Activated T-cell treated with anti-CD3 and anti-CD28 coated beads, Interleukin-2, amount 50 U/mL, for 24 hours (primary cell): ENCODE measurements at regions not wholly inside any gene's neighbourhood (a gene's known extent, or its start where the extent isn't known, plus 50 kb on each side); places are given as distances from the start of the nearest gene placed in this dataset.
"Not testable (repeated sequence)": the region's sequence is repeated elsewhere in the genome, so short reads cannot be mapped to it uniquely, and the experiment has no call there.

Experiments used
- DNase-seq: peaks from one replicate; pipeline ENCODE4 v3.0.0-alpha.2; 2020
- H3K27ac Mint-ChIP-seq: 2 replicates; pipeline ENCODE4 v1.8.0; 2020; ENCODE audit warnings: mild to moderate bottlenecking, mixed read lengths
- H3K27me3 Mint-ChIP-seq: 2 replicates; pipeline ENCODE4 v1.8.0; 2020; ENCODE audit warnings: mixed read lengths
- H3K36me3 Mint-ChIP-seq: 2 replicates; pipeline ENCODE4 v1.8.0; 2020; ENCODE audit warnings: low read depth, mixed read lengths
- H3K4me1 Mint-ChIP-seq: 2 replicates; pipeline ENCODE4 v1.8.0; 2020; ENCODE audit warnings: low read depth, mixed read lengths
- H3K4me3 Mint-ChIP-seq: 2 replicates; pipeline ENCODE4 v1.8.0; 2020; ENCODE audit warnings: mild to moderate bottlenecking, moderate library complexity, mixed read lengths
- H3K9me3 Mint-ChIP-seq: 2 replicates; pipeline ENCODE4 v1.8.0; 2020; ENCODE audit warnings: mixed read lengths

DNA sequence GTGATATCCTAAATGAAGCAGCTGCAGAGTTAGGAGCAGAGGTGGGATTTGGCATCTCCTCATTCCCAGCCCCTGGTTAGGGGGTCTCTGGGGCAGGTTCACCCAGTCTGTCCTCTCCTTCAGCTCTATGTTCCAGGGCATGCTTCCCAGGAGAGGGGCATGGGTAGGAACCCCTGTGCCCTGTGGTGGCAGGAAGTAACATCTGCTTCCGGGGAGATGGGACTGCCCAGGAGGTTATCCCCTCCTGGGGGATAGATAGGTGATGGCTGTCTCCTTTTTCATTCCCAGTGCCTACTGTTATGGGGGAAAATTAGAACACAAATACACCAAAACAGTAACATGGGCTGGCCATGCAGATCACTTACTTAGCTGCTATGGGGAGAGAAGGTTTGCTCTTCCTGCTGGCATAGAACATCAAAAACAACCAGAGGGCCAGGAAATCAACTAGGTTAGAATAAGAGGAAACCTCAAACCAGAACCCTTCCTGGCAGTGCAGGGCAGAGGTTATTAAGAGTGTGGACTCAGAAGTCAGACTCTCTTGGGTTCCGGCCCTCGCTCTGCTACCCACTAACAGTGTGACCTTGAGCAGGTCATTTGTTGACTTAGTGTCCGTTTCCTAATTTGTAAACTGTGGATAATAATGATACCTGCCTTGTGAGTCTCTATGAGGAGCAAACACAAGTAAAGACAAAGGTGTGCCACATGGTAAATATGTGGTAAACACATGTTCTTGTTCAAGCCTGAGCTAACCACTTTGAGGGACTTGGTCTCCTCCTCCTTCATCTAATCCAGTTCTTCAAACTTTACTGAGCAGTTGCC is 157.8 kb upstream of the JUN start:
- no peaks in the 10 kb centered on the region for H3K36me3 Mint-ChIP-seq
- H3K27ac Mint-ChIP-seq = peak overlapping the region; percentile 81
- peaks cover 6% of the 10 kb centered on the region for H3K9me3 Mint-ChIP-seq
- H3K4me3 Mint-ChIP-seq = no peak overlapping the region
- DNase-seq = peak; percentile 37
- H3K4me1 Mint-ChIP-seq = peaks cover 64% of the 10 kb centered on the region
- H3K27me3 Mint-ChIP-seq = no peaks in the 10 kb centered on the region

DNA sequence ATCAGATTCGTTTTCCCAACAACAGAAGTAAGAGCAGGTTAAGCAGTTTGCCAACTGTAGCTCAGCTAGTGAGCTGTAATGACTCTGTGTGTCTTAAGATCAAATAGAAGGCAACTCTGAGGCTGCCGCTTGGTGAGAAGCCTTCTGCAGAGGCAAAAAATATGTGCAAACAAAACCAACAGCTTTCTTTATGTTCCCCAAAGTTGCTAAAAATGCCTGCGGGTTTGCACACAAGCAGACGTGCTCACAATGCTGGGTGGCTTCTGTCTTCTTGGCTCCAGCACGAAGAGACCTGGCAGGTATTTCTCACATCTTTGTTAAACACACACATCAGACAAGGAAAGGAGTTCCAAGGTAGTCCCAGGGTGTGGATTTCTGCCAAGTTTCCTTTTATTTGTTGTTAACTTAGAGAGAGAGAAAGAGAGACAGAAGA is 158.9 kb upstream of the JUN start:
- H3K27me3 Mint-ChIP-seq = no peaks in the 10 kb centered on the region
- H3K4me1 Mint-ChIP-seq = peaks cover 64% of the 10 kb centered on the region
- no peak for DNase-seq
- H3K9me3 Mint-ChIP-seq = peaks cover 6% of the 10 kb centered on the region
- peak overlapping the region; percentile 44 for H3K27ac Mint-ChIP-seq
- H3K36me3 Mint-ChIP-seq = no peaks in the 10 kb centered on the region
- no peak overlapping the region for H3K4me3 Mint-ChIP-seq

DNA sequence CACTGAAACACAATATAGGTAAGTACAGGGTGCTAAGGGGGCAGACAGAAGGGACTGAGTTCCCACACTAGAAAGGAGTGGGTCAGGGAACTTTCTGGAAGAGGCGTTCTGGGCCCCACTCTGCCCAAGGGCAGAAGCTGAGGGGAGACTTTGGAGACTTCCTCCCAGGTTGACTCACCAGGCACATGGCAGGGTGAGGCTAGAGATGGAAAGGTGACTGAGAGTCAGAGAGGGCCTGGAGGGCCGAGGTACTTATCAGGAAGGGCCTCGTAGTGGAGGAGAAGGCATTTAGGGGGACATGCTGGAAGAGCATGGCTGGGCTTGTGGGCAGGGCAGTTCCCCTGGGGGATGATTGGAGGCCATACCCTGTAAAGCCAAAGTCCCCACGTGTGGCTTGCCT is 159.9 kb upstream of the JUN start:
- Mint-ChIP-seq H3K4me3 (no peak overlapping the region), H3K9me3 (peaks cover 6% of the 10 kb centered on the region), H3K27me3 (no peaks in the 10 kb centered on the region), H3K4me1 (peaks cover 69% of the 10 kb centered on the region), H3K27ac (no peak overlapping the region), H3K36me3 (no peaks in the 10 kb centered on the region)
- no peak for DNase-seq

DNA sequence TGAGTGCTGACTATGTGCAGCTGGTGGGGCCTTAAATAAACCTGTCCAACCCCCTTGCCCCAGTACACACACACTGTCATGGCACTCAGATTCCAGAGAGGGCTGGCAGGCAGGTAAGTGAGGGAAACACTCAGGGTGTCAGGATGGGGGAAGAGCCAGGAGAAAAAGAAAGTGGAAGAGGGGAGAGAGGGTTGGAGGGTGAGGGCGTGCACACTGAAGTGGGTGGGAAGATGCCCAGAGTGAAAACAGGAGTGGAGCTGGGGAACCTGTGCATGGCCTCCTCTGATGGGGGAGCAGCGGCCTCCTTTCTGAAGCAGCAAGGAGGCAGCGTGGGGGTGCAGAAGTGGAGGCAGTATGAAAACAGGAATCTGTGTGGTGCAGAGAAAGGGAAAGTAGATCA is 160.6 kb upstream of the JUN start:
- Mint-ChIP-seq H3K36me3 (no peaks in the 10 kb centered on the region), H3K27me3 (no peaks in the 10 kb centered on the region), H3K4me3 (no peak overlapping the region), H3K27ac (peak overlapping the region; percentile 20), H3K9me3 (peaks cover 6% of the 10 kb centered on the region), H3K4me1 (peaks cover 74% of the 10 kb centered on the region)
- no peak for DNase-seq

GRCh38 chr1:58946390-58946789 is 162.5 kb upstream of the JUN start:
- Mint-ChIP-seq H3K4me3 (no peak overlapping the region), H3K36me3 (no peaks in the 10 kb centered on the region), H3K9me3 (peaks cover 6% of the 10 kb centered on the region), H3K27ac (no peak overlapping the region), H3K27me3 (no peaks in the 10 kb centered on the region), H3K4me1 (peaks cover 63% of the 10 kb centered on the region)
- no peak for DNase-seq

- no peak overlapping the region for H3K27ac Mint-ChIP-seq
- H3K36me3 Mint-ChIP-seq = no peaks in the 10 kb centered on the region
- H3K27me3 Mint-ChIP-seq = no peaks in the 10 kb centered on the region
- H3K4me3 Mint-ChIP-seq = no peak overlapping the region
- peaks cover 40% of the 10 kb centered on the region for H3K4me1 Mint-ChIP-seq
- peaks cover 4% of the 10 kb centered on the region for H3K9me3 Mint-ChIP-seq
- DNase-seq = no peak
These were observed 164.8 kb upstream of the JUN start for GRCh38 chr1:58948671-58949070.

DNA sequence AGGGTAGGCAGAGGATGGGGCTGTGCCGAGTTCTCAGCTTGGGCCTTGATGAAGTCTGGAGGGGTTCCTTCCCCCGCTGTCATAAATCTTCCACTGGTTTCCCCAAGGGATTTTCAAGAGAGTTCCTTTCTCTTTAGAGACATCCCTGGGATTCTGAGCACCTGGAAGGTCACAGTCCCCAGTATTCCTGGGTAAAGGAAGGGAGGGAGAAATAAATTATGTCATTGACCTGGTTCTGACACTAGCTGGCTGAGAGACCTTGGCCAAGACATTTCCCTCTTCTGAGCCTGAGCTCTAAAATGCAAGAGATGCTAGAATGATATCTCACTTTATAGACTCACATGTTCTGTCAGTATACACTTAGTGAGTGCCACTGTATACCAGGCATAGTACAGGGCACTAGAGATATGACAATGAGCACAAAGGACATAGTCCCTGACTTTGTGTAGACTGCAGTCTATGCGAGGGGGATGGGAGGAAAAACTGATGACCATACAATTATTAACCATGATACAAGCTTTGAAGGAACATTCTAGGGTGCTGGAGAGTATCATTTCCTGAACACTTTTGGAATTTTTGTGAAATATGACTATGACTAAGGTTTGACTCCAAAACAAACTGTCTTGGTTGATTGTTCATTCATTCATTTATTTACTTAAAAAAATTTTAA is 165.8 kb upstream of the JUN start:
- DNase-seq = no peak
- Mint-ChIP-seq H3K36me3 (no peaks in the 10 kb centered on the region), H3K27ac (no peak overlapping the region), H3K4me1 (peaks cover 30% of the 10 kb centered on the region), H3K27me3 (no peaks in the 10 kb centered on the region), H3K4me3 (no peak overlapping the region), H3K9me3 (peaks cover 4% of the 10 kb centered on the region)

GRCh38 chr1:58950897-58951296 is 167.1 kb upstream of the JUN start:
- Mint-ChIP-seq H3K9me3 (peaks cover 2% of the 10 kb centered on the region), H3K36me3 (no peaks in the 10 kb centered on the region), H3K4me3 (no peak overlapping the region), H3K4me1 (peaks cover 26% of the 10 kb centered on the region), H3K27ac (no peak overlapping the region), H3K27me3 (no peaks in the 10 kb centered on the region)
- DNase-seq = no peak

- H3K4me1 Mint-ChIP-seq = peaks cover 19% of the 10 kb centered on the region
- H3K27me3 Mint-ChIP-seq, H3K4me3 Mint-ChIP-seq, DNase-seq, H3K36me3 Mint-ChIP-seq, H3K27ac Mint-ChIP-seq, H3K9me3 Mint-ChIP-seq: not testable (repeated sequence)
These were observed 170.1 kb upstream of the JUN start for GRCh38 chr1:58953951-58954350.

DNA sequence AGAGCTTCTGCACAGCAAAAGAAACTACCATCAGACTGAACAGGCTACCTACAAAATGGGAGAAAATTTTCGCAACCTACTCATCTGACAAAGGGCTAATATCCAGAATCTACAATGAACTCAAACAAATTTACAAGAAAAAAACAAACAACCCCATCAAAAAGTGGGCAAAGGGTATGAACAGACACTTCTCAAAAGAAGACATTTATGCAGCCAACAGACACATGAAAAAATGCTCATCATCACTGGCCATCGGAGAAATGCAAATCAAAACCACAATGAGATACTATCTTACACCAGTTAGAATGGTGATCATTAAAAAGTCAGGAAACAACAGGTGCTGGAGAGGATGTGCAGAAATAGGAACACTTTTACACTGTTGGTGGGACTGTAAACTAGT is 179.4 kb upstream of the JUN start:
- H3K9me3 Mint-ChIP-seq, H3K4me3 Mint-ChIP-seq, H3K27me3 Mint-ChIP-seq, DNase-seq, H3K27ac Mint-ChIP-seq, H3K36me3 Mint-ChIP-seq: not testable (repeated sequence)
- peaks cover 25% of the 10 kb centered on the region for H3K4me1 Mint-ChIP-seq

DNA sequence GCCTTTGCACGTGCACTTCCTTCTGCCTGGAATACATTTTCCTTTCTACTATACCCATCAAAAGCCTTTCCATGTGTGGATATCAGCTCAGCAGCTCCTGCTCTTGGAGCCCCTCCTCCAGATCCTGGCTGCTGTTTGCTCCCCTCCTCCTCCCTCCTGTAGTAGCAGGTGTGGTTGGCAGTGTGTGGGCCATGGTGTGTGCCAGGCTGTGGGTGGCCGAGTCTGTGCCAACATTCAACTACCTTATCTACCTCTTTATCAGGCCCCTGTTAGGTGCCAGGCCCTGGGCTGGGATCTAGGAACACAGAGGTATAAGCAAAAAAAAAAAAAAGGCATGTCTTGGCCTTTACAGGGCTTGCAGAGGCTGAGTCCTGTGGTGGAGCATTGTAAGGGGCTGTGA is 180.6 kb upstream of the JUN start:
- H3K27ac Mint-ChIP-seq = no peak overlapping the region
- no peaks in the 10 kb centered on the region for H3K36me3 Mint-ChIP-seq
- no peak for DNase-seq
- no peak overlapping the region for H3K4me3 Mint-ChIP-seq
- no peaks in the 10 kb centered on the region for H3K9me3 Mint-ChIP-seq
- H3K27me3 Mint-ChIP-seq = no peaks in the 10 kb centered on the region
- H3K4me1 Mint-ChIP-seq = peaks cover 36% of the 10 kb centered on the region

DNA sequence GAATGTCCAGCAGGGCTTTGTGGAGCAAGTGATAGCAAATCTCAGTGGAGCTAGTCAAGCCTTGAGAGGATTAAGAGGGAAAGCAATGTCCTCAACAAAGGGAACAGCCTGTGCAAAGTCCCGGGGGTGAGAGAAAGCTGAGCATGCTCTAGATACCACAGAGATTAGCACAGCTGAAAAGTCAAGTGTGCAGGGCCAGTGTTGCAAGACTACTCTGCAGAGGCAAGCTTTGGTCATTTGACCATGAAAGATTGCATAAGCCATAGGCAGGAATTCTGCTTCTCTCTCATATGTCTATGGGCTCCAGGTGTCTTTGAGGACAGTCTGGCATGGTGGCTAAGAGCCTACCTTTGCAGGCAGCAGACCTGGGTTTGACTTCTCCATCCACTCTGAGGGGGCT is 181.0 kb upstream of the JUN start:
- peaks cover 36% of the 10 kb centered on the region for H3K4me1 Mint-ChIP-seq
- H3K36me3 Mint-ChIP-seq = no peaks in the 10 kb centered on the region
- no peaks in the 10 kb centered on the region for H3K9me3 Mint-ChIP-seq
- no peaks in the 10 kb centered on the region for H3K27me3 Mint-ChIP-seq
- no peak for DNase-seq
- no peak overlapping the region for H3K27ac Mint-ChIP-seq
- H3K4me3 Mint-ChIP-seq = no peak overlapping the region

DNA sequence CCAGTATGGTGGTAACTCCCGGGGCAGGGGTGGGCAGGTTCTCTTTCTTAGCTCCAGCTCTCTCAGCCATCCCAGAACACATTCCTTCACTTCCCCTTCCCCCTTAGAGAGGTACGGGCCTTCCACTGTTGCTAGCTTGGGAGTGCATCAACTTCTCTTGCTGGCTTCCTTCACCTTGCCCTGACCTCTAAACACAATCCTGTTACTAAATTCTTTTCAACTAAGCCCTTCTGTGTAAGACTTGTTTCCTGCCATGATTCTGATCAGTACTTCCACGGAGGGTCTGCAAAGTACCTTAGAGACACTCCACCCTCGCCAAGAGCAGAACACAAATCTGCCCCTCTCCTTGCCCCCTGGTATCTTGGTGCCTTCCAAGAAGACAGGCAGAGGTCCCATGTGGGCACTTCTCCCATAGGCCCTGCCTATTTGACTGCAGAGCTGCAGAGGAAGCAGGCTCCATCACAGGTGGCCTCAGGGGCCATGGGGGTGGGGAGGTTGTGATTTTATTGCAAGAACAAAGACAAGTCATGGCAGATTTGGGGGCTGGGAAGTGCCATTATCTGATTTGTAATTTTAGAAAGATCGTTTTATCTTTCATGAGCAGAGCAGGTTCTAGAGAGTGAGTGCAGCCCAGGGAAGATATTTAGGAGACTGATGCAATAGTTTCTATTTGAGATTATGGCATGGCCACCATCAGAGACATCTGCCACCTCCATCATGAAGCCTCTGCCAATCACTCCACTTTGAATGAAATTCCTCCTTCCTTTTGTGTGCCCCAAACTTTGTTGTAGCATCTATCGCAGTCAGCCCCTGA is 182.5 kb upstream of the JUN start:
- no peak overlapping the region for H3K4me3 Mint-ChIP-seq
- no peaks in the 10 kb centered on the region for H3K9me3 Mint-ChIP-seq
- peaks cover 36% of the 10 kb centered on the region for H3K4me1 Mint-ChIP-seq
- no peaks in the 10 kb centered on the region for H3K36me3 Mint-ChIP-seq
- no peaks in the 10 kb centered on the region for H3K27me3 Mint-ChIP-seq
- DNase-seq = no peak
- peak overlapping the region; percentile 13 for H3K27ac Mint-ChIP-seq

DNA sequence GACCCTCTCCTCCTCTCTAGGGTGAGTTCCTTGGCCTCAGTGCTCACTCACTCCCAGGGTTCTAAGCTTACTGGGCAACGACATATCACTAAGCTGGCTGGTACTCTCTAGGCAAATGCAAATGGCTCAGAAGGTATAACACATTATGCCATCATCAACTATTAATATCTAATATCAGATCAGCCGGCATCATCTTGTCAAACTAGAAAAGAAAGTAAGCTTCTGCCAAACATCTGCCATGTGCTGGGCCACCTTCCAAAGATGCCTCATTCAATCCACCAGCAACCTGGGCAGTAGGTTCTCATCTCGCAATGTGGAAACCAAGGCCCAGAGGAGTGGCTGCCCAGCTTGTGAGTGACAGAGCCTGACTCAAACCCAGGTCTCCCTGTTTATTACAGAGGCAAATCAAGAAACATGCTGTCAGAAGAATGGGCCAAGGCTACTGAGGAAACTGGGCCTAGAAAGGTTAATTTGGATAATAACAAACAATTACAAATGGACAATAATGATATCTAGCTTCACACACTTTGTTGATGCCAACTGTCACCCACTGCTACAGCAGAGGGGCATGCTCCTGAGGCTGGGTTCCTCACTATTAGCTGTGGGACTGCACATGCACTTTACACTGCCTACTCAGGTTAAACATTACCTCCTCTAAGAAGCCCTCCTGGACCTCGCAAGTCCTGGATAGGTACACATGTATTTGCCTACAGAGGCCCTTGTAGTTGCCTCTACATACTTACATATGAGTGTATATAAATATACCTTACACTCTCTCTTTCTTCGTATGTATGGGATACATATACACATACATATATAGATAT is 183.3 kb upstream of the JUN start:
- Mint-ChIP-seq H3K9me3 (no peaks in the 10 kb centered on the region), H3K4me1 (peaks cover 36% of the 10 kb centered on the region), H3K27me3 (no peaks in the 10 kb centered on the region), H3K27ac (peak overlapping the region; percentile 13), H3K4me3 (no peak overlapping the region), H3K36me3 (no peaks in the 10 kb centered on the region)
- DNase-seq = no peak
